ENCODE measurements at regions not wholly inside any gene's neighbourhood (a gene's known extent, or its start where the extent isn't known, plus 50 kb on each side); places are given as distances from the start of the nearest gene placed in this dataset.

DNA sequence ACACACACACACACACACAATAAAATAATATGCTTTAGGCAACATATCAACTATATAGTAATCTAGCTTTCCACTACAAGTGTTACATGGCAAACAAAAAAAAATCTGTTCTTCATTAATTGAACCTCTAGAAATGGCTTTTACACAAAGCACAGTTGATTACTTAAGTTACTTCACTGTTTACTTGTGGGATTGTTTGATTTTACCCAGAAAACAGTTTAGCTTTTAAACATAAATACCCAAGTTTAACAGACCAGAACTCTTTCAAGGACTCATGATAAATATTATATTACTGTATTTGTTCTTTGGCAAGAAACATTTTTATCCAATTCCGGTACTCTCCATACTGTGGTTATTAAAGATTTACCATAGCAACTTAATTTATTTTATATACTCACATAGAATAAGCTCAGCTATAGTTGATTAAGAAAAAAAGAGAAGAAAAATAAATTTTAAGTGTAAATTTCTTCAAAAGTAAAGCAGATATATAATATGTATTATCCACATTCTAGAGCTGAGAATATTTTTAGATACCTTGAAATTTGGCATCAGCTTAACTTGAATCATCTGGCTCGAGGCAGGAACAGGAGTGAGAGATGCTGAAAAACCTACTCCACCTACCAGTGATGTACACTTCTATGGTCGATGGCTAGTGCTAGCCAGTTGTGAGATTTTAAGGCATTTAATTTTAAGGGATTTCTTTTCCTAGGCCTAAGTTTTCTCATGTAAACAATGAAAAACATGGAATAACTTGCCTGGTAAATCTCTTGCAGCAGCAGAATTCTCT is 126.0 kb downstream of the BTG1 start:
- DNase-seq (ENCODE audit: missing footprints) (no peak), ATAC-seq (no peak)
- intact Hi-C loops (cut with DNase I), result no loop called here

DNA sequence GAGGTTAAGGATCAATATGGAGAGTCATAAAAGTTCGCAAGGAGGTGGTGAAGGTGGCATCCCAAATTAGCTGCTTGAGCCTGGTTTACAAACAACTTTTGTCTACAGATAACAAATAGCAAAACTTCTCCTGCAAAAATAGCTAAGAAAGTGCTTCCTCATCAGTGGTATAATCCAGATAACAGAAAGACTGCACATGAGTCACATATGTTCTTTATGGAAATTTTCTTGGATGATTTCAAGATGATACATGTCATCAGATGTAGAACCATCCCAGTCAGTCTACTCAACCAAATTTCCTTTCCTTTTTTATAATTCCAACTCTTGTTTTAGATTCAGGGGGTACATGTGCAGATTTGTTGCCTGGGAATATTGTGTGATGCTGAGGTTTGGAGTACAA is 133.0 kb downstream of the BTG1 start:
- ATAC-seq (no peak), DNase-seq (ENCODE audit: missing footprints) (no peak)
- intact Hi-C loops (cut with DNase I), result no loop called here

GRCh38 chr12:92010853-92011701 is 134.6 kb downstream of the BTG1 start:
- DNase-seq (ENCODE audit: missing footprints) (no peak), ATAC-seq (no peak)
- intact Hi-C loops (cut with DNase I), result no loop called here

DNA sequence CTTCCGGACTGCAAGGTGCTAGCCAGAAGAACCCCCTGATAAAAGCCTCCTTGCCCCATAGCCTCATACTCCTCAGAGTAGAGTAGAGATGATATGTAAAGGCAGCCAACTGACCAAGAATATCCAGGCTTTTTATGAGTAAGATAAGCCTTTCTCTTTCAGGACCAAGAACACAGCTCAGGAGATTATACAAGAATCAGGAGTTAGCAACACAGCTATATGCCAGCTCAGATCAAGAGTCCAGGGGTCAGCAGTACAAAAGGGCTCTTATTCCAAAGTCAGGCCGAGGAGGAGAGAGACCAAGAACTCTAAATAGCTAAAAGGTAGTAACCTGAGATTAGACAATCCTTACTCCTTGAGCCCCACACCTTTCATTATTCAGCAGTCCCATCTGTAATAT is 135.3 kb downstream of the BTG1 start:
- DNase-seq (ENCODE audit: missing footprints) (no peak), ATAC-seq (no peak)
- intact Hi-C loops (cut with DNase I), result no loop called here

- DNase-seq (ENCODE audit: missing footprints), result no peak
- no peak for ATAC-seq
- intact Hi-C loops (cut with DNase I), result no loop called here
Measured at GRCh38 chr12:92008345-92008744, 137.3 kb downstream of the BTG1 start.

DNA sequence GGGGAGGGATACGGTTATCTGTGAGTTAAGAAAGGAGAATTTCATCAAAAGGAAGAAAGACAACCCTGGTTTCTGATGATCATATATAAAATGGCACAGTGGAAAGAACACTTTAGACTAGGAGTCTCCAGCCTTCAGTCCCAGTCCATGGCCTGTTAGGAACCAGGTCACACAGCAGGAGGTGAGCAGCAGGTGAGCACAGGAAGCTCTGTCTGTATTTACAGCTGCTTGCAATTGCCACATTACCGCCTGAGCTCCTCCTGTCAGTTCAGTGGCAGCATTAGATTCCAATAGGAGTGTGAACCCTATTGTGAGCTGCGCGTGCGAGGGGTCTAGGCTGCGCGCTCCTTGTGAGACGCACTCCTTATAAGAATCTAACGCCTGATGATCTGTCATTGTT is 137.9 kb downstream of the BTG1 start:
- DNase-seq (ENCODE audit: missing footprints) (no peak), ATAC-seq (no peak)
- intact Hi-C loops (cut with DNase I), result no loop called here

DNA sequence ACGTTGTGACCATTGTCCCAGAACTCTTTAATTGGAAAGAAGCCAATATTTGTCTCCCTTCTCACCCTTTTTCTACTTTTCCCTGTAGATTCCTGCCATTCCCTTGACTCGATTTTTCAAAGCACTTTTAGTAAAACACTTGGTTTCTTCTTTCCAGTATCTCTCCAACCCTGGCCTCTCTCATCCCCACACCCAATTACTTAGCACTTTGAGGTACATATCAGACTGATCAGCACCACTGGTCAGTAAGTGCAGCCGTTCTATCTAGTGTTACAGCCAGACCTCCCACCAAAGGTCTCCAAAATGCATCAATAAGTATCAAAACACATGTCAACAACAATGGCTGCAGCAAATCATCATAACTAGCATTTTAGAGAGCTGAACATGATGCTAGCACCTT is 141.9 kb downstream of the BTG1 start:
- ATAC-seq (no peak), DNase-seq (ENCODE audit: missing footprints) (no peak)
- intact Hi-C loops (cut with DNase I), result loop anchor here (2.0 kb wide), 1 partner anchor 129 kb away; no protein-coding TSS in a partner anchor

- DNase-seq (ENCODE audit: missing footprints), result no peak
- peak; percentile 69 for ATAC-seq
- intact Hi-C loops (cut with DNase I), result loop anchor here (2.0 kb wide), 1 partner anchor 130 kb away; no protein-coding TSS in a partner anchor
Measured at GRCh38 chr12:92002673-92003382, 142.8 kb downstream of the BTG1 start.

- intact Hi-C loops (cut with DNase I), result loop anchor here (2.0 kb wide), 1 partner anchor 131 kb away; no protein-coding TSS in a partner anchor
- DNase-seq (ENCODE audit: missing footprints) (no peak), ATAC-seq (no peak)
Measured at GRCh38 chr12:92002195-92002649, 143.4 kb downstream of the BTG1 start.

DNA sequence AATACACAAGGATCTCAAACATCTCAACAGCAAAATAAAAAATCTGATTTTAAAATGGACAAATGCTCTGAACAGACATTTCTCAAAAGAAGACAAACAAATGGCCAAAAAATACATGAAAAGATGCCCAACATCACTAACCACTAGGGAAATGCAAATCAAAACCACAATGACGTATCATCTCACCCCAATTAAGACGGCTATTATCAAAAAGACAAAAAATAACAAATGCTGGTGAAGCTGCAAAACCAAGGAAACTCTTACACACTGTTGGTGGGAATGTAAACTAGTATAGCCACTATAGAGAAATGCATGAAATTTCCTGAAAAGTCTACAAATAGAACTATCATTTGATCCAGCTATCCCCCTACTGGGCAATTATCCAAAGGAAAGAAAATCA is 145.0 kb downstream of the BTG1 start:
- intact Hi-C loops (cut with DNase I), result no loop called here

DNA sequence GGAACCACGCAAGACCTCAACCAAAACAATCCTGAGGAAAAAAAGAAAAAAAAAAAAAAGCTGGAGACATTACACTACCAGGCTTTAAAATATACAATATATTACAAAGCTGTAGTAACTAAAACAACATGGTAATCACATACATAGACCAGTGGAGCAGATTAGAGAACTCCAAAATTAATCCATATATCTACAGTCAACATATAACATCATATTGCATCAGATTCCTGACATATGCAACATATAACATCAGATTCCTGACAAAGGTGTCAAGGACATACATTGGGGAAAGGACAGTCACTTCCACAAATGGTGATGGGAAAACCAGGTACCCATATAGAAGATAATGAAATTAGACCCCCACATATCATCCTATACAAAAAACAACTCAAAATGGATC is 145.8 kb downstream of the BTG1 start:
- intact Hi-C loops (cut with DNase I), result no loop called here
- DNase-seq (ENCODE audit: missing footprints) (no peak), ATAC-seq (no peak)

More for the DNA sequence above, 145.0 kb downstream of the BTG1 start:
- ATAC-seq (no peak), DNase-seq (ENCODE audit: missing footprints) (no peak)

GRCh38 chr12:91998316-91998715 is 147.3 kb downstream of the BTG1 start:
- no peak for DNase-seq (ENCODE audit: missing footprints)
- intact Hi-C loops (cut with DNase I), result no loop called here
- ATAC-seq, result no peak

GRCh38 chr12:91994208-91994797 is 151.3 kb downstream of the BTG1 start:
- ATAC-seq (no peak), DNase-seq (ENCODE audit: missing footprints) (no peak)
- intact Hi-C loops (cut with DNase I), result no loop called here

- DNase-seq (ENCODE audit: missing footprints), result no peak
- no peak for ATAC-seq
- intact Hi-C loops (cut with DNase I), result no loop called here
Measured at GRCh38 chr12:91993287-91994017, 152.2 kb downstream of the BTG1 start.

- intact Hi-C loops (cut with DNase I), result no loop called here
- no peak for ATAC-seq
- DNase-seq (ENCODE audit: missing footprints), result no peak
Measured at GRCh38 chr12:91991399-91992187, 154.1 kb downstream of the BTG1 start.

DNA sequence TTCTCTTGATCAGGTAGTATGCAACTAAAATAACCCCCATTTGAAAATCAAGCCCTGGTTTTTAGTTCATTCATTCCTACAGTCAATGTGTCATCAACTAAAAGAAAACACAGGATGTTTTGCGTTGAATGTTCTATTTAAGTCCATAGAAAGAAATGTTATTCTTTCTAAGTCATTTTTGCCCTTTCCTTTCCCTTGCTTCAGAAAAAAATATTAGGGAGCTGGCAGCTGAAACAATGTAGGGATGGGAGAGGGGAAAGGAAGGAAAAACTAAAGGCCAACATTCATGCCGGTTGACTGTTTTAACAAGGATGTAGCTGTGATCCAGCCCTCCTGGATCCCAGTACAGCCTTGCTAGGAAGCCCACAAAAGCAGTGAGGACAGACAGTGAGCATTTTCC is 155.1 kb downstream of the BTG1 start:
- intact Hi-C loops (cut with DNase I), result no loop called here
- no peak for ATAC-seq
- DNase-seq (ENCODE audit: missing footprints), result no peak

DNA sequence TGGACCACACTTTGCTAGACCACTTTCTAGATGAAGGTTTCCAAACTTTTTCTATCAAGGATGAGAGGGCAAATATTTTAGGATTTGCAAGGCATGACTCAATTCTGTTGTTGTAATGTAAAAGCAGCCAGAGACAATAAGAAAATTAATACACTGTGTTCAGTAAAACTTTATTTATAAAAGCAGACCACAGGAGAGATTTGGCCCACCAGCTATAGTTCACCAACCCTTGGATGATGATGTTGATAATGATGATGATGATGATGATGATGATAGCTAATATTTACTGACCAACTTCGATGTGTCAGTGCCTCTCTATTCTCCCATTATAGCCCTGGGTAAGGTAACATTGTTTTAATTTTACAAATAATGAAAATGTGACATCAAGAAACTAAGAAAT is 156.5 kb downstream of the BTG1 start:
- ATAC-seq, result no peak
- DNase-seq (ENCODE audit: missing footprints), result no peak
- intact Hi-C loops (cut with DNase I), result loop anchor here (5.0 kb wide), 2 partner anchors 38 to 172 kb away; no protein-coding TSS in a partner anchor
